SK-N-SH treated with all-trans-retinoic acid at 6 μM for 48 hours (cell line): ENCODE measurements at regions not wholly inside any gene's neighbourhood (a gene's known extent, or its start where the extent isn't known, plus 50 kb on each side); places are given as distances from the start of the nearest gene placed in this dataset.
"Not testable (repeated sequence)": the region's sequence is repeated elsewhere in the genome, so short reads cannot be mapped to it uniquely, and the experiment has no call there.

Experiments used
- ATAC-seq: fragments of 200-7000 bp; cut with Tn5 transposase; 3 replicates; pipeline ENCODE4 v1.9.1; 2020; ENCODE audit warnings: mild to moderate bottlenecking, moderate library complexity
- ARNTL ChIP-seq: fragments of 450-650 bp; formaldehyde crosslinking; IDR thresholded peaks from 2 replicates; pipeline ENCODE4 v1.5.0; 2020; ENCODE audit warnings: low read depth, mild to moderate bottlenecking, moderate library complexity, borderline replicate concordance
- CREB5 ChIP-seq: fragments of 250-450 bp; sonication (Bioruptor Pico); IDR thresholded peaks from 2 replicates; pipeline ENCODE4 v1.5.1; 2020; ENCODE audit warnings: low read depth, mild to moderate bottlenecking, moderate library complexity
- CSDC2 ChIP-seq: fragments of 250-450 bp; sonication (Bioruptor Pico); IDR thresholded peaks from 2 replicates; pipeline ENCODE4 v1.5.0; 2020; ENCODE audit warnings: mild to moderate bottlenecking, moderate library complexity
- CSRNP3 ChIP-seq: fragments of 250-450 bp; sonication (Bioruptor Pico); IDR thresholded peaks from 2 replicates; pipeline ENCODE4 v1.5.1; 2021; ENCODE audit warnings: mild to moderate bottlenecking, moderate library complexity
- ESRRG ChIP-seq: fragments of 250-450 bp; sonication (Bioruptor Pico); IDR thresholded peaks from 2 replicates; pipeline ENCODE4 v1.6.1; 2021; ENCODE audit warnings: mild to moderate bottlenecking
- GLIS3 ChIP-seq: fragments of 250-450 bp; sonication (Bioruptor Pico); IDR thresholded peaks from 2 replicates; pipeline ENCODE4 v1.5.0; 2020; ENCODE audit warnings: mild to moderate bottlenecking, moderate library complexity
- ISL1 ChIP-seq: fragments of 250-450 bp; sonication (Bioruptor Pico); IDR thresholded peaks from 2 replicates; pipeline ENCODE4 v2.1.2; 2022; ENCODE audit warnings: mild to moderate bottlenecking, moderate library complexity
- PATZ1 ChIP-seq: fragments of 250-450 bp; sonication (Bioruptor Pico); IDR thresholded peaks from 2 replicates; pipeline ENCODE4 v1.8.0; 2020; ENCODE audit warnings: mild to moderate bottlenecking, moderate library complexity, borderline replicate concordance
- POU6F1 ChIP-seq: fragments of 250-450 bp; sonication (Bioruptor Pico); IDR thresholded peaks from 2 replicates; pipeline ENCODE4 v1.8.0; 2021; ENCODE audit warnings: low read depth, mild to moderate bottlenecking, moderate library complexity, borderline replicate concordance
- PPARA ChIP-seq: fragments of 250-450 bp; sonication (Bioruptor Pico); IDR thresholded peaks from 2 replicates; pipeline ENCODE4 v1.5.0; 2020; ENCODE audit warnings: mild to moderate bottlenecking, borderline replicate concordance
- RARB ChIP-seq: fragments of 250-450 bp; sonication (Bioruptor Pico); IDR thresholded peaks from 2 replicates; pipeline ENCODE4 v1.8.0; 2021; ENCODE audit warnings: mild to moderate bottlenecking, moderate library complexity
- SNAI2 ChIP-seq: fragments of 250-450 bp; sonication (Bioruptor Pico); IDR thresholded peaks from 2 replicates; pipeline ENCODE4 v1.5.0; 2020; ENCODE audit warnings: mild to moderate bottlenecking, moderate library complexity
- TOX ChIP-seq: fragments of 250-450 bp; sonication (Bioruptor Pico); IDR thresholded peaks from 2 replicates; pipeline ENCODE4 v1.8.0; 2021; ENCODE audit warnings: mild to moderate bottlenecking, moderate library complexity, borderline replicate concordance
- TSHZ2 ChIP-seq: fragments of 250-450 bp; sonication (Bioruptor Pico); IDR thresholded peaks from 2 replicates; pipeline ENCODE4 v1.5.0; 2020; ENCODE audit warnings: mild to moderate bottlenecking, moderate library complexity
- ZC3H10 ChIP-seq: fragments of 250-450 bp; sonication (Bioruptor Pico); IDR thresholded peaks from 2 replicates; pipeline ENCODE4 v1.5.1; 2021; ENCODE audit warnings: mild to moderate bottlenecking, moderate library complexity
- ZFP3 ChIP-seq: fragments of 250-450 bp; sonication (Bioruptor Pico); IDR thresholded peaks from 2 replicates; pipeline ENCODE4 v1.5.0; 2020; ENCODE audit warnings: mild to moderate bottlenecking, moderate library complexity
- ZFP30 ChIP-seq: fragments of 450-650 bp; formaldehyde crosslinking; IDR thresholded peaks from 2 replicates; pipeline ENCODE4 v1.5.0; 2022; ENCODE audit warnings: mild to moderate bottlenecking, moderate library complexity
- ZNF565 ChIP-seq: fragments of 450-650 bp; formaldehyde crosslinking; conservative IDR thresholded peaks from 2 replicates; pipeline ENCODE4 v1.5.0; 2020; ENCODE audit warnings: low read depth, mild to moderate bottlenecking, moderate library complexity
- ZNF70 ChIP-seq: fragments of 450-650 bp; formaldehyde crosslinking; IDR thresholded peaks from 2 replicates; pipeline ENCODE4 v1.5.0; 2020; ENCODE audit warnings: mild to moderate bottlenecking, moderate library complexity
- ZNF8 ChIP-seq: fragments of 450-650 bp; formaldehyde crosslinking; IDR thresholded peaks from 2 replicates; pipeline ENCODE4 v1.5.0; 2020; ENCODE audit warnings: mild to moderate bottlenecking, moderate library complexity

GRCh38 chr18:66377291-66377690 is 226.6 kb downstream of the CDH19 start:
- ATAC-seq = no peak
- no peak for TF ChIP-seq RARB (CRISPR knock-in tag)
- no peak for TF ChIP-seq CSDC2
- TF ChIP-seq PATZ1 (CRISPR knock-in tag) = no peak
- TF ChIP-seq ZNF70 (CRISPR knock-in tag) = no peak
- no peak for TF ChIP-seq ZNF565 (CRISPR knock-in tag)
- no peak for TF ChIP-seq ZFP3 (CRISPR knock-in tag)
- TF ChIP-seq SNAI2 (CRISPR knock-in tag) = no peak
- no peak for TF ChIP-seq ZNF8
- no peak for TF ChIP-seq CREB5
- no peak for TF ChIP-seq ZFP30
- no peak for TF ChIP-seq TOX (CRISPR knock-in tag)

GRCh38 chr18:66375391-66375790 is 228.5 kb downstream of the CDH19 start:
- ATAC-seq = not testable (repeated sequence)

GRCh38 chr18:66346833-66347588 is 256.9 kb downstream of the CDH19 start:
- TF ChIP-seq RARB (CRISPR knock-in tag) (no peak), POU6F1 (CRISPR knock-in tag) (no peak), TSHZ2 (CRISPR knock-in tag) (no peak), ZNF565 (CRISPR knock-in tag) (no peak), CSRNP3 (CRISPR knock-in tag) (no peak), ZFP30 (no peak), ISL1 (CRISPR knock-in tag) (no peak), GLIS3 (CRISPR knock-in tag) (no peak), TOX (CRISPR knock-in tag) (no peak), ARNTL (CRISPR knock-in tag) (no peak), ESRRG (CRISPR knock-in tag) (no peak), ZNF70 (CRISPR knock-in tag) (no peak), PPARA (CRISPR knock-in tag) (no peak), ZC3H10 (CRISPR knock-in tag) (no peak), ZFP3 (CRISPR knock-in tag) (no peak), SNAI2 (CRISPR knock-in tag) (no peak), CSDC2 (no peak)
- TF ChIP-seq, all 23 proteins: peak for 0

More at GRCh38 chr18:66346833-66347588, 256.9 kb downstream of the CDH19 start:
- ATAC-seq = no peak
